Activated CD8-positive, alpha-beta T cell treated with anti-CD3 and anti-CD28 coated beads for 36 hours (primary cell): ENCODE measurements at regions not wholly inside any gene's neighbourhood (a gene's known extent, or its start where the extent isn't known, plus 50 kb on each side); places are given as distances from the start of the nearest gene placed in this dataset.

Source experiments
- ATAC-seq: fragments of 200-7000 bp; cut with Tn5 transposase; one replicate; pipeline ENCODE4 v1.10.0; 2021; ENCODE audit warnings: mild to moderate bottlenecking, moderate library complexity
- CTCF ChIA-PET: fragments of 350-600 bp; sonication (Branson Sonifier 250); formaldehyde crosslinking; loops from one replicate; lab custom pipeline; 2021; ENCODE audit warnings: antibody characterized with exemption; lab: Charles Lee
- POLR2A ChIA-PET: fragments of 350-600 bp; sonication (Branson Sonifier 250); formaldehyde crosslinking; loops from one replicate; lab custom pipeline; 2021; ENCODE audit warnings: antibody characterized with exemption; lab: Charles Lee
- DNase-seq: peaks from one replicate; pipeline ENCODE4 v3.0.0-alpha.2; 2020
- H3K27ac Mint-ChIP-seq: one replicate; pipeline ENCODE4 v1.8.0; 2021; ENCODE audit warnings: mild to moderate bottlenecking, mixed read lengths
- H3K27me3 Mint-ChIP-seq: one replicate; pipeline ENCODE4 v1.8.0; 2021; ENCODE audit warnings: mixed read lengths
- H3K36me3 Mint-ChIP-seq: one replicate; pipeline ENCODE4 v1.8.0; 2021; ENCODE audit warnings: low read depth, mixed read lengths
- H3K4me1 Mint-ChIP-seq: one replicate; pipeline ENCODE4 v1.8.0; 2021; ENCODE audit warnings: low read depth, mixed read lengths
- H3K4me3 Mint-ChIP-seq: one replicate; pipeline ENCODE4 v1.8.0; 2021; ENCODE audit warnings: mild to moderate bottlenecking, moderate library complexity, mixed read lengths
- H3K9me3 Mint-ChIP-seq: one replicate; pipeline ENCODE4 v1.8.0; 2021; ENCODE audit warnings: mixed read lengths
- CTCF ChIP-seq: fragments of 200-600 bp; IDR thresholded peaks from one replicate; pipeline ENCODE4 v1.8.0; 2022; ENCODE audit warnings: antibody characterized with exemption, mild to moderate bottlenecking
- intact Hi-C: fragments of 100-400 bp; cut with micrococcal nuclease; formaldehyde crosslinking; loops from one replicate; pipeline ENCODE4 v1.10.0; 2022

GRCh38 chr13:78430811-78431210 is 172.5 kb downstream of the POU4F1 start:
- ATAC-seq: no peak
- H3K4me3 Mint-ChIP-seq: no peak overlapping the region
- ChIA-PET CTCF (interaction anchor here (1.0 kb wide), 1 partner anchor 8 kb away, joined by 4 read pairs; no protein-coding TSS in a partner anchor), POLR2A (no interaction called here)
- intact Hi-C loops: no loop called here
- no peak for DNase-seq
- H3K36me3 Mint-ChIP-seq: no peaks in the 10 kb centered on the region
- H3K27me3 Mint-ChIP-seq: peaks cover 7% of the 10 kb centered on the region
- no peaks in the 10 kb centered on the region for H3K9me3 Mint-ChIP-seq
- no peaks in the 10 kb centered on the region for H3K4me1 Mint-ChIP-seq
- no peak for TF ChIP-seq CTCF
- no peak overlapping the region for H3K27ac Mint-ChIP-seq

- Mint-ChIP-seq H3K4me3 (no peak overlapping the region), H3K27me3 (peaks cover 7% of the 10 kb centered on the region), H3K9me3 (no peaks in the 10 kb centered on the region), H3K36me3 (no peaks in the 10 kb centered on the region), H3K27ac (no peak overlapping the region), H3K4me1 (no peaks in the 10 kb centered on the region)
- ChIA-PET CTCF (no interaction called here), POLR2A (interaction anchor here (0.7 kb wide), 1 partner anchor 122 kb away, joined by 3 read pairs; no protein-coding TSS in a partner anchor)
- intact Hi-C loops: no loop called here
- no peak for DNase-seq
- TF ChIP-seq CTCF: no peak
- no peak for ATAC-seq
Measured at GRCh38 chr13:78430166-78430791, 173.1 kb downstream of the POU4F1 start.

- intact Hi-C loops: no loop called here
- Mint-ChIP-seq H3K4me3 (no peak overlapping the region), H3K4me1 (no peaks in the 10 kb centered on the region), H3K27ac (no peak overlapping the region), H3K9me3 (no peaks in the 10 kb centered on the region), H3K27me3 (peaks cover 7% of the 10 kb centered on the region), H3K36me3 (no peaks in the 10 kb centered on the region)
- ChIA-PET POLR2A (no interaction called here), CTCF (no interaction called here)
- no peak for DNase-seq
- no peak for ATAC-seq
- no peak for TF ChIP-seq CTCF
Measured at GRCh38 chr13:78428646-78429045, 174.7 kb downstream of the POU4F1 start.

GRCh38 chr13:78426183-78426582 is 177.2 kb downstream of the POU4F1 start:
- CTCF ChIA-PET: no interaction called here
- ATAC-seq: no peak

More at GRCh38 chr13:78426183-78426582, 177.2 kb downstream of the POU4F1 start:
- Mint-ChIP-seq H3K36me3 (no peaks in the 10 kb centered on the region), H3K4me3 (no peak overlapping the region), H3K4me1 (no peaks in the 10 kb centered on the region), H3K27me3 (peaks cover 4% of the 10 kb centered on the region), H3K9me3 (no peaks in the 10 kb centered on the region), H3K27ac (no peak overlapping the region)
- TF ChIP-seq CTCF: no peak
- DNase-seq: no peak
- intact Hi-C loops: no loop called here
- POLR2A ChIA-PET: interaction anchor here (1.3 kb wide), 1 partner anchor 148 kb away, joined by 3 read pairs; no protein-coding TSS in a partner anchor
